ENCODE measurements at regions not wholly inside any gene's neighbourhood (a gene's known extent, or its start where the extent isn't known, plus 50 kb on each side); places are given as distances from the start of the nearest gene placed in this dataset.
"Not testable (repeated sequence)": the region's sequence is repeated elsewhere in the genome, so short reads cannot be mapped to it uniquely, and the experiment has no call there.

- TF ChIP-seq CTCF (IDR thresholded peaks at IDR 0.05; ENCODE audit: insufficient read depth, low read length); GABPA (IDR thresholded peaks at IDR 0.05; ENCODE audit: low read depth); REST (IDR thresholded peaks at IDR 0.05; ENCODE audit: insufficient replicate concordance, low read depth); POLR2AphosphoS5 (IDR thresholded peaks at IDR 0.05; ENCODE audit: low read depth); SPI1 (IDR thresholded peaks at IDR 0.05; ENCODE audit: borderline replicate concordance, low read depth): not testable (repeated sequence)
Measured at GRCh38 chr2:58386904-58387303, 145.8 kb upstream of the FANCL start.

Data from HL-60 (cell line).